H9 (cell line): ENCODE measurements at regions not wholly inside any gene's neighbourhood (a gene's known extent, or its start where the extent isn't known, plus 50 kb on each side); places are given as distances from the start of the nearest gene placed in this dataset.

Experiments
- DNase-seq: peaks from one replicate; pipeline ENCODE4 v3.0.0-alpha.2; 2017
- H2AFZ ChIP-seq: one replicate; pipeline ENCODE4 v1.6.1; 2013; ENCODE audit warnings: mild to moderate bottlenecking, low read length, control low read depth, moderate library complexity
- H2AK5ac ChIP-seq: 2 replicates; pipeline ENCODE4 v1.6.1; 2013; ENCODE audit warnings: low read length, control low read depth, mixed read lengths; ENCODE audit not compliant: insufficient read length
- H2BK120ac ChIP-seq: one replicate; pipeline ENCODE4 v1.6.1; 2013; ENCODE audit warnings: low read depth, mild to moderate bottlenecking, low read length, control low read depth, inconsistent platforms; ENCODE audit not compliant: poor library complexity, severe bottlenecking
- H2BK12ac ChIP-seq: 2 replicates; pipeline ENCODE4 v1.6.1; 2013; ENCODE audit warnings: low read length, control low read depth, mixed read lengths, low read depth; ENCODE audit not compliant: insufficient read length
- H2BK15ac ChIP-seq: 2 replicates; pipeline ENCODE4 v1.6.1; 2013; ENCODE audit warnings: low read depth, low read length, control low read depth
- H2BK20ac ChIP-seq: one replicate; pipeline ENCODE4 v1.6.1; 2013; ENCODE audit warnings: low read depth, mild to moderate bottlenecking, low read length, control low read depth, inconsistent platforms; ENCODE audit not compliant: poor library complexity, severe bottlenecking
- H2BK5ac ChIP-seq: 2 replicates; pipeline ENCODE4 v1.6.1; 2013; ENCODE audit warnings: low read length, control low read depth, mixed read lengths; ENCODE audit not compliant: insufficient read length
- H3K14ac ChIP-seq: 2 replicates; pipeline ENCODE4 v1.6.1; 2013; ENCODE audit warnings: low read length, control low read depth; ENCODE audit not compliant: insufficient read depth
- H3K18ac ChIP-seq: 2 replicates; pipeline ENCODE4 v1.6.1; 2013; ENCODE audit warnings: low read depth, mild to moderate bottlenecking, mixed read lengths, low read length, control low read depth; ENCODE audit not compliant: insufficient read length
- H3K23ac ChIP-seq: 2 replicates; pipeline ENCODE4 v1.6.1; 2013; ENCODE audit warnings: low read length, control low read depth, mixed read lengths, low read depth; ENCODE audit not compliant: insufficient read length
- H3K23me2 ChIP-seq: 2 replicates; pipeline ENCODE4 v1.6.1; 2013; ENCODE audit warnings: low read depth, mild to moderate bottlenecking, mixed read lengths, low read length, control low read depth; ENCODE audit not compliant: insufficient read length, poor library complexity, severe bottlenecking
- H3K27ac ChIP-seq: 2 replicates; pipeline ENCODE4 v1.5.1; 2013; ENCODE audit warnings: low read length, control low read depth, mixed read lengths, low read depth; ENCODE audit not compliant: insufficient read length
- H3K27me3 ChIP-seq: 2 replicates; pipeline ENCODE4 v1.6.1; 2013; ENCODE audit warnings: low read length, control low read depth, inconsistent platforms; ENCODE audit not compliant: insufficient read depth
- H3K4ac ChIP-seq: 2 replicates; pipeline ENCODE4 v1.6.1; 2013; ENCODE audit warnings: low read depth, mild to moderate bottlenecking, control low read depth, inconsistent platforms, low read length, moderate library complexity
- H3K4me1 ChIP-seq: 2 replicates; pipeline ENCODE4 v1.6.1; 2013; ENCODE audit warnings: low read length, control low read depth, inconsistent platforms; ENCODE audit not compliant: insufficient read depth
- H3K4me2 ChIP-seq: 2 replicates; pipeline ENCODE4 v1.6.1; 2013; ENCODE audit warnings: low read length, control low read depth, mixed read lengths; ENCODE audit not compliant: insufficient read length, insufficient read depth
- H3K56ac ChIP-seq: 2 replicates; pipeline ENCODE4 v1.6.1; 2013; ENCODE audit warnings: low read depth, mild to moderate bottlenecking, mixed read lengths, low read length, control low read depth; ENCODE audit not compliant: insufficient read length
- H3K79me1 ChIP-seq: 2 replicates; pipeline ENCODE4 v1.6.1; 2013; ENCODE audit warnings: low read depth, mild to moderate bottlenecking, moderate library complexity, low read length, control low read depth, inconsistent platforms; ENCODE audit not compliant: insufficient read depth, poor library complexity, severe bottlenecking
- H3K79me2 ChIP-seq: 2 replicates; pipeline ENCODE4 v1.6.1; 2013; ENCODE audit warnings: low read length, control low read depth, inconsistent platforms; ENCODE audit not compliant: insufficient read depth
- H3K9ac ChIP-seq: 2 replicates; pipeline ENCODE4 v1.6.1; 2013; ENCODE audit warnings: low read length, control low read depth, mixed read lengths; ENCODE audit not compliant: insufficient read length; ENCODE audit errors: extremely low read depth
- H3K9me3 ChIP-seq: one replicate; pipeline ENCODE4 v1.6.1; 2013; ENCODE audit warnings: low read depth, low read length, inconsistent platforms; ENCODE audit not compliant: control insufficient read depth
- H3T11ph ChIP-seq: one replicate; pipeline ENCODE4 v1.6.1; 2013; ENCODE audit warnings: mild to moderate bottlenecking, low read length, control low read depth, inconsistent platforms
- H4K20me1 ChIP-seq: one replicate; pipeline ENCODE4 v1.6.1; 2013; ENCODE audit not compliant: control insufficient read depth, insufficient read length, insufficient read depth
- H4K5ac ChIP-seq: 2 replicates; pipeline ENCODE4 v1.6.1; 2013; ENCODE audit warnings: low read depth, mild to moderate bottlenecking, mixed read lengths, low read length, control low read depth; ENCODE audit not compliant: insufficient read length
- H4K8ac ChIP-seq: replicated peaks from 2 replicates; pipeline ENCODE4 v1.6.1; 2013; ENCODE audit warnings: low read length, control low read depth, mixed read lengths, low read depth; ENCODE audit not compliant: insufficient read length
- H4K91ac ChIP-seq: 2 replicates; pipeline ENCODE4 v1.6.1; 2013; ENCODE audit warnings: low read depth, mild to moderate bottlenecking, moderate library complexity, mixed read lengths, low read length, control low read depth; ENCODE audit not compliant: insufficient read length
- H3K27ac Mint-ChIP-seq, 3 experiments: 2 replicates in 2 of 3; 3 replicates in 1 of 3; pipeline ENCODE4 v1.8.0; 2020 to 2021; ENCODE audit warnings: mixed read lengths in 3 of 3, mild to moderate bottlenecking in 1 of 3, moderate library complexity in 1 of 3
- H3K27me3 Mint-ChIP-seq: 2 replicates; pipeline ENCODE4 v1.8.0; 2021; ENCODE audit warnings: low read depth, mild to moderate bottlenecking, moderate library complexity, mixed read lengths
- H3K36me3 Mint-ChIP-seq, 3 experiments: 2 replicates in 2 of 3; 3 replicates in 1 of 3; pipeline ENCODE4 v1.8.0; 2020 to 2021; ENCODE audit warnings: low read depth in 3 of 3, mixed read lengths in 3 of 3; ENCODE audit not compliant: insufficient read depth in 1 of 3
- H3K4me1 Mint-ChIP-seq, 2 experiments: 2 replicates each; pipeline ENCODE4 v1.8.0; 2020; ENCODE audit warnings: mixed read lengths in 2 of 2
- H3K4me3 Mint-ChIP-seq, 2 experiments: 2 replicates in 1 of 2; 3 replicates in 1 of 2; pipeline ENCODE4 v1.8.0; 2020 to 2021; ENCODE audit warnings: mild to moderate bottlenecking in 2 of 2, mixed read lengths in 2 of 2, moderate library complexity in 1 of 2
- H3K9me3 Mint-ChIP-seq, 2 experiments: 2 replicates in 1 of 2; 3 replicates in 1 of 2; pipeline ENCODE4 v1.8.0; 2020; ENCODE audit warnings: mild to moderate bottlenecking in 2 of 2, mixed read lengths in 2 of 2, moderate library complexity in 1 of 2
- WGBS: extraction: QIAGEN DNeasy Blood & Tissue Kit; methylation state at CpG from one replicate; pipeline ENCODE4 v1.1.7; 2013; ENCODE audit warnings: missing lambda C conversion rate, low lambda C conversion rate, mixed read lengths; ENCODE audit not compliant: insufficient read length; ENCODE audit errors: extremely low coverage; 5-methylcytosine and 5-hydroxymethylcytosine counted together
- TF ChIP-seq, protein P1 (sequence below): fragments of 200-600 bp; sonication (generic); conservative IDR thresholded peaks from 3 replicates; pipeline ENCODE4 v1.8.0; 2021; ENCODE audit warnings: antibody characterized with exemption, mild to moderate bottlenecking

DNA sequence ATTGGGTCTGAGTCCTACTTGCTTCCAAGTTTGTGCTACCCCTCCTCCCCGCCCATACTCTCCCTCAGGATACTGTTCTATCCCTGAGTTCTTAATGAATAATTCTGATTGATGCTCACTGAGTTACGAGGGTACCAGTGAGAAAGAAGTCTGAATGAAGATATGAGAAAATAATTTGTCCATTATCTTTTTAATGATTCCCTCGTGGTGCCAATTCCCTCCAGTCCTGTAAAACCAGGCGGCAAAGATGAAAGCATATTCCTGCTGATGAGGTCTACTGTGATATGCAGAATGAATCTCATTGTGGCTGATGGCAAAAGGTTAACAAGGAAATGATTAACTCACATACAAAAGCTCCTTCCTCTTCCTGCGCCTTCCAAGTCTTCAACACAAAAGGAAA lies 650.2 kb upstream of the SLC39A10 start:
- Histone ChIP-seq H4K91ac (no peak overlapping the region), H2BK5ac (no peak overlapping the region), H3K23ac (no peak overlapping the region), H4K20me1 (no peaks in the 10 kb centered on the region), H3K56ac (no peak overlapping the region), H4K8ac (no peak overlapping the region), H3K27ac (no peak overlapping the region), H3K18ac (no peak overlapping the region), H2AFZ (no peak overlapping the region), H3K4me1 (no peaks in the 10 kb centered on the region), H3K27me3 (no peaks in the 10 kb centered on the region), H3K79me1 (no peaks in the 10 kb centered on the region), H2AK5ac (no peak overlapping the region), H2BK120ac (no peak overlapping the region), H2BK20ac (no peak overlapping the region), H3K4me2 (no peak overlapping the region), H3K79me2 (no peaks in the 10 kb centered on the region), H3K23me2 (no peaks in the 10 kb centered on the region), H3K14ac (no peak overlapping the region), H3K4ac (no peak overlapping the region), H3T11ph (no peak overlapping the region), H2BK12ac (no peak overlapping the region), H2BK15ac (no peak overlapping the region), H3K9me3 (no peaks in the 10 kb centered on the region), H3K9ac (no peak overlapping the region), H4K5ac (no peak overlapping the region)
- no peaks in the 10 kb centered on the region for H3K27me3 Mint-ChIP-seq
- no peak overlapping the region for H3K4me3 Mint-ChIP-seq
- no peaks in the 10 kb centered on the region for H3K9me3 Mint-ChIP-seq
- TF ChIP-seq, protein P1, sequence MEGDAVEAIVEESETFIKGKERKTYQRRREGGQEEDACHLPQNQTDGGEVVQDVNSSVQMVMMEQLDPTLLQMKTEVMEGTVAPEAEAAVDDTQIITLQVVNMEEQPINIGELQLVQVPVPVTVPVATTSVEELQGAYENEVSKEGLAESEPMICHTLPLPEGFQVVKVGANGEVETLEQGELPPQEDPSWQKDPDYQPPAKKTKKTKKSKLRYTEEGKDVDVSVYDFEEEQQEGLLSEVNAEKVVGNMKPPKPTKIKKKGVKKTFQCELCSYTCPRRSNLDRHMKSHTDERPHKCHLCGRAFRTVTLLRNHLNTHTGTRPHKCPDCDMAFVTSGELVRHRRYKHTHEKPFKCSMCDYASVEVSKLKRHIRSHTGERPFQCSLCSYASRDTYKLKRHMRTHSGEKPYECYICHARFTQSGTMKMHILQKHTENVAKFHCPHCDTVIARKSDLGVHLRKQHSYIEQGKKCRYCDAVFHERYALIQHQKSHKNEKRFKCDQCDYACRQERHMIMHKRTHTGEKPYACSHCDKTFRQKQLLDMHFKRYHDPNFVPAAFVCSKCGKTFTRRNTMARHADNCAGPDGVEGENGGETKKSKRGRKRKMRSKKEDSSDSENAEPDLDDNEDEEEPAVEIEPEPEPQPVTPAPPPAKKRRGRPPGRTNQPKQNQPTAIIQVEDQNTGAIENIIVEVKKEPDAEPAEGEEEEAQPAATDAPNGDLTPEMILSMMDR, result no peak
- DNase-seq, result no peak
- no CpG with 5 or more reads among the region's 5 CpGs for WGBS
- no peak overlapping the region for H3K27ac Mint-ChIP-seq
- no peaks in the 10 kb centered on the region for H3K36me3 Mint-ChIP-seq
- H3K4me1 Mint-ChIP-seq, result no peaks in the 10 kb centered on the region
